ENCODE measurements at regions not wholly inside any gene's neighbourhood (a gene's known extent, or its start where the extent isn't known, plus 50 kb on each side); places are given as distances from the start of the nearest gene placed in this dataset.

DNA sequence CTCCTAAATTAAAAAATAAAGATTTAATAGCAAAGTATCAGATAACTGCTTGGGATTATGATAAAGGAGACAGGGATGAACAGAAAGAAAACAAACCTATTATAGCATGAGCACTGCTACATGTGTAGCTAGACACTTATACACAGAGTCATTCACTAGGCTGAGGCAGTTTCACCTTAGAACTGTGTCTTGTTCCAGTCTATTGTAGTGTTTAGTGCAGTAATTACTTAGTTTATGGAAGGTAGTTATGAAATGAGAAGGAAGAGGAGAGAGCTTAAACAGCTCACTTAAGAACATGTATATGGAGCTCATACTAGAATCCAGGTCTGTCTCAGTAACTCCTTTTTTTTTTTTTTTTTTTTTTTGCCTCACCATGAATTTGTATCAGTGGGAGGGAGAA lies 441.4 kb downstream of the PDCD6IP start:
- Histone ChIP-seq H3K4me3 (ENCODE audit: control insufficient read depth in 1 of 2, extremely low read depth in 1 of 2, low read length in 1 of 2) (no peak overlapping the region), H3K27me3 (replicated peaks in 1 of 2; ENCODE audit: control insufficient read depth in 2 of 2, extremely low read depth in 1 of 2, insufficient read depth in 2 of 2, low read length in 1 of 2) (peaks cover 0 to 5% of the 10 kb centered on the region in 2 experiments), H3K9me3 (no peaks in the 10 kb centered on the region), H3K27ac (ENCODE audit: low read length) (no peak overlapping the region), H3K4me1 (ENCODE audit: control insufficient read depth in 1 of 2, extremely low read depth in 1 of 2, insufficient read depth in 2 of 2, low read length in 2 of 2) (no peaks in the 10 kb centered on the region), H3K36me3 (ENCODE audit: control insufficient read depth in 2 of 2, extremely low read depth in 1 of 2, insufficient read depth in 1 of 2, low read length in 1 of 2) (no peaks in the 10 kb centered on the region)
- ChIA-PET CTCF (no interaction called here), POLR2A (no interaction called here)
- Mint-ChIP-seq H3K9me3 (no peaks in the 10 kb centered on the region), H3K4me3 (no peak overlapping the region), H3K36me3 (no peaks in the 10 kb centered on the region), H3K4me1 (no peaks in the 10 kb centered on the region), H3K27ac (no peak overlapping the region), H3K27me3 (peaks cover 0 to 3% of the 10 kb centered on the region in 2 donors)
- no peak for DNase-seq
- ATAC-seq (replicated peaks in 1 of 4) = no peak

DNA sequence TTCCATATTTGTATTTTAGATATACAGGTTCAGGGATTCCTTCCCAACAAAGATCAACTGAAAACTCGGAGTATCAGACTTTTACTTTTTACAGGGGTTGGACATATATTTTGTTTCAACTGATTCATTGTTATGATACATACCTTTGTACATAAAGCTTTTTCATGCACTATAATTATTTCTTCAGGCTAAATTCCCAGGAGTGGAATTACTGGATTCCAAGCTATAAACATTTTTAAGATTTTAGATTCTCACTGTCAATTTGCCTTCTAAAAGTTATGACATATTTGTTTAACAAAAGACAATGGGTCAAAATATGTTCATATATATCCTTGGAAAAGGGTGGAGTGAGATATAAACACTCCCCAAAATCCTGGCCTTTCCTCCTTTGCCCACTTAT lies 449.0 kb downstream of the PDCD6IP start:
- POLR2A ChIA-PET = no interaction called here
- H3K4me3 Mint-ChIP-seq = no peak overlapping the region
- peaks cover 0 to 6% (median 3%) of the 10 kb centered on the region in 3 donors for H3K9me3 Mint-ChIP-seq

DNA sequence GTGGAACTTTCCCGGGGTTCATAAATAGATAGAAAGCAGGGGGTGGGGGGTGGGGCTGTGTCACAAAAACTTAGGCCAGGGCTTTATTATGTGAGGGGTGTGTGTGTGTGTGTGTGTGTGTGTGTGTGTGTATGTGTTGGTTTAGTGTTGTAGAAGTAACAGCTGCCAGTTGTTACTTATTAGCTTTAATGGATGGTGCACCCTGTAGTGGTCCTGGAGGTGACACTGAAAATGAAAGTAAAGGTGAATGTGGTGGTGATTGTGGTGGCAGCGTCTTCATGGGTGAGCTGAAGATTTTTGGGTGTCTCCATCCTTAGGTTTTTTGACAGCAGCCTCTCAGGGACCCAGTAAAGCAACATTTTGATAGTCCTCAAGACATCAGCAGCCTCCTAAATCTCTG lies 449.9 kb downstream of the PDCD6IP start:
- Mint-ChIP-seq H3K9me3 (peaks cover 0 to 6% (median 3%) of the 10 kb centered on the region in 3 donors), H3K4me1 (peaks cover 5 to 17% (median 12%) of the 10 kb centered on the region in 3 donors), H3K27ac (no peak overlapping the region), H3K36me3 (no peaks in the 10 kb centered on the region), H3K4me3 (peak overlapping the region in 1 of 3 donors; percentile 13), H3K27me3 (no peaks in the 10 kb centered on the region)
- no peak overlapping the region for H3K27ac ChIP-seq (ENCODE audit: low read length)
- no peaks in the 10 kb centered on the region for H3K27me3 ChIP-seq (replicated peaks in 1 of 2; ENCODE audit: control insufficient read depth in 2 of 2, extremely low read depth in 1 of 2, insufficient read depth in 2 of 2, low read length in 1 of 2)
- ChIA-PET POLR2A (interaction anchor here in 1 of 2 donors (0.5 kb wide), 1 partner anchor 1411 kb away, joined by 3 read pairs; no protein-coding TSS in a partner anchor), CTCF (no interaction called here)
- no CpG with 5 or more reads among the region's 2 CpGs for WGBS (ENCODE audit: insufficient coverage)
- no peaks in the 10 kb centered on the region for H3K36me3 ChIP-seq (ENCODE audit: control insufficient read depth in 2 of 2, extremely low read depth in 1 of 2, insufficient read depth in 1 of 2, low read length in 1 of 2)
- no peaks in the 10 kb centered on the region for H3K4me1 ChIP-seq (ENCODE audit: control insufficient read depth in 1 of 2, extremely low read depth in 1 of 2, insufficient read depth in 2 of 2, low read length in 2 of 2)
- DNase-seq (peak in 1 of 35 experiments; percentile 4), ATAC-seq (replicated peaks in 1 of 4) (no peak)
- H3K4me3 ChIP-seq (ENCODE audit: control insufficient read depth in 1 of 2, extremely low read depth in 1 of 2, low read length in 1 of 2) = no peak overlapping the region
- H3K9me3 ChIP-seq = no peaks in the 10 kb centered on the region

More for the DNA sequence above, 449.0 kb downstream of the PDCD6IP start:
- H3K4me1 Mint-ChIP-seq = peaks cover 5 to 17% (median 12%) of the 10 kb centered on the region in 3 donors
- no peaks in the 10 kb centered on the region for H3K36me3 Mint-ChIP-seq
- Histone ChIP-seq H3K36me3 (ENCODE audit: control insufficient read depth in 2 of 2, extremely low read depth in 1 of 2, insufficient read depth in 1 of 2, low read length in 1 of 2) (no peaks in the 10 kb centered on the region), H3K9me3 (no peaks in the 10 kb centered on the region), H3K27me3 (replicated peaks in 1 of 2; ENCODE audit: control insufficient read depth in 2 of 2, extremely low read depth in 1 of 2, insufficient read depth in 2 of 2, low read length in 1 of 2) (no peaks in the 10 kb centered on the region), H3K27ac (ENCODE audit: low read length) (no peak overlapping the region), H3K4me1 (ENCODE audit: control insufficient read depth in 1 of 2, extremely low read depth in 1 of 2, insufficient read depth in 2 of 2, low read length in 2 of 2) (no peaks in the 10 kb centered on the region), H3K4me3 (ENCODE audit: control insufficient read depth in 1 of 2, extremely low read depth in 1 of 2, low read length in 1 of 2) (no peak overlapping the region)
- CTCF ChIA-PET = no interaction called here
- no peaks in the 10 kb centered on the region for H3K27me3 Mint-ChIP-seq
- ATAC-seq (replicated peaks in 1 of 4) (no peak), DNase-seq (no peak)
- H3K27ac Mint-ChIP-seq = no peak overlapping the region
- WGBS (ENCODE audit: insufficient coverage) = no CpG with 5 or more reads among the region's 1 CpG

DNA sequence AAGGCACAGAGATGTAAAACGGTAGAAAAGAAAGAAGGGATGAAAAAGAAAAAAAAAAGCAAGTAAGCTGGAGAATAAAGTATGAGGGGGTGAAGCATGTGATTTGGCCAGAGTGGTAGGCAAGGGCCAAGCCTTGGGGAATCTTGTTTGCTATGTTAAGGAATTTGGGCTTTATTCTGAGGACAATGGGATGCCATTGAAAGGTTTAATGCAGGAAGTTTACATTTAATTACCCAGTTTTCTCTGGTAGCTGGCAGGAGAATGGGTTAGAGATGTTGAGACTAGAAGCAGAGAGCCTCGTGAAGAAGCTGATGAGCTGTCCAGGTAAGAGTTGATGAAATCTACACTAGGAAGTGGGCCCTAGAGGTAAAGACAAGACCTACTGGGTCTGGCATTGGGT lies 455.9 kb downstream of the PDCD6IP start:
- CTCF ChIA-PET = interaction anchor here in 1 of 2 donors (0.7 kb wide), 1 partner anchor 994 kb away, joined by 4 read pairs; no protein-coding TSS in a partner anchor
- 82% methylated on average over 2 of the region's 2 CpGs for WGBS (ENCODE audit: insufficient coverage)

DNA sequence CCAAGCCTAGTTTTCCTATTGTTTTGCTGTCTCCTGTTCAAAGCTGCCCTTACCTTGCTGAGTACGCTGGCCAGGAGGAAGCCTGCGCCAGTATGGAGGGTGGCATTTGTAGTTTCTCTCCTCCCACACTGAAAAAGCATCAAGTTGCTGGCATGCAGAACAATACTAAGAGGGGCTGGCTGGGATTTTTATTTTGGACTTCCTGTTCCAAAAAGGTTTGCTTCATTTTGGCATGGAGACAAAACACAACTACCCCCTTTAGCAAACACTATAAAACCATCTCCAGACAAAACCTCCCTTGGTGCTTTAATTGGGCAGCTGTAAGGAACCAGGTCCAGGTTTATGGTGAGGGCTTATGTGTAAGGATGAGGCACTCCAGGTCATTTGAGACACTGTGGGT lies 457.6 kb downstream of the PDCD6IP start:
- H3K4me1 Mint-ChIP-seq = no peaks in the 10 kb centered on the region
- ChIA-PET CTCF (interaction anchor here in 1 of 2 donors (0.6 kb wide), 1 partner anchor 428 kb away, joined by 3 read pairs; no protein-coding TSS in a partner anchor), POLR2A (no interaction called here)
- ATAC-seq (replicated peaks in 1 of 4) (no peak), DNase-seq (no peak)
- H3K36me3 Mint-ChIP-seq = no peaks in the 10 kb centered on the region
- H3K27ac Mint-ChIP-seq = no peak overlapping the region
- Histone ChIP-seq H3K4me1 (ENCODE audit: control insufficient read depth in 1 of 2, extremely low read depth in 1 of 2, insufficient read depth in 2 of 2, low read length in 2 of 2) (no peaks in the 10 kb centered on the region), H3K27ac (ENCODE audit: low read length) (no peak overlapping the region), H3K9me3 (no peaks in the 10 kb centered on the region), H3K27me3 (replicated peaks in 1 of 2; ENCODE audit: control insufficient read depth in 2 of 2, extremely low read depth in 1 of 2, insufficient read depth in 2 of 2, low read length in 1 of 2) (no peaks in the 10 kb centered on the region), H3K36me3 (ENCODE audit: control insufficient read depth in 2 of 2, extremely low read depth in 1 of 2, insufficient read depth in 1 of 2, low read length in 1 of 2) (no peaks in the 10 kb centered on the region), H3K4me3 (ENCODE audit: control insufficient read depth in 1 of 2, extremely low read depth in 1 of 2, low read length in 1 of 2) (no peak overlapping the region)
- H3K27me3 Mint-ChIP-seq = peaks cover 0 to 5% of the 10 kb centered on the region in 2 donors
- no peaks in the 10 kb centered on the region for H3K9me3 Mint-ChIP-seq
- no peak overlapping the region for H3K4me3 Mint-ChIP-seq
- WGBS (ENCODE audit: insufficient coverage) = no CpG with 5 or more reads among the region's 2 CpGs

More for the DNA sequence above, 455.9 kb downstream of the PDCD6IP start:
- DNase-seq = no peak
- Mint-ChIP-seq H3K36me3 (no peaks in the 10 kb centered on the region), H3K4me3 (no peak overlapping the region), H3K27ac (no peak overlapping the region), H3K4me1 (peaks cover 0 to 2% (median 2%) of the 10 kb centered on the region in 3 donors), H3K27me3 (peaks cover 0 to 5% of the 10 kb centered on the region in 2 donors), H3K9me3 (no peaks in the 10 kb centered on the region)
- no peaks in the 10 kb centered on the region for H3K36me3 ChIP-seq (ENCODE audit: control insufficient read depth in 2 of 2, extremely low read depth in 1 of 2, insufficient read depth in 1 of 2, low read length in 1 of 2)
- ATAC-seq (replicated peaks in 1 of 4) = no peak
- H3K9me3 ChIP-seq = no peaks in the 10 kb centered on the region
- H3K27ac ChIP-seq (ENCODE audit: low read length) = no peak overlapping the region
- POLR2A ChIA-PET = no interaction called here
- no peaks in the 10 kb centered on the region for H3K27me3 ChIP-seq (replicated peaks in 1 of 2; ENCODE audit: control insufficient read depth in 2 of 2, extremely low read depth in 1 of 2, insufficient read depth in 2 of 2, low read length in 1 of 2)
- no peak overlapping the region for H3K4me3 ChIP-seq (ENCODE audit: control insufficient read depth in 1 of 2, extremely low read depth in 1 of 2, low read length in 1 of 2)
- no peaks in the 10 kb centered on the region for H3K4me1 ChIP-seq (ENCODE audit: control insufficient read depth in 1 of 2, extremely low read depth in 1 of 2, insufficient read depth in 2 of 2, low read length in 2 of 2)

DNA sequence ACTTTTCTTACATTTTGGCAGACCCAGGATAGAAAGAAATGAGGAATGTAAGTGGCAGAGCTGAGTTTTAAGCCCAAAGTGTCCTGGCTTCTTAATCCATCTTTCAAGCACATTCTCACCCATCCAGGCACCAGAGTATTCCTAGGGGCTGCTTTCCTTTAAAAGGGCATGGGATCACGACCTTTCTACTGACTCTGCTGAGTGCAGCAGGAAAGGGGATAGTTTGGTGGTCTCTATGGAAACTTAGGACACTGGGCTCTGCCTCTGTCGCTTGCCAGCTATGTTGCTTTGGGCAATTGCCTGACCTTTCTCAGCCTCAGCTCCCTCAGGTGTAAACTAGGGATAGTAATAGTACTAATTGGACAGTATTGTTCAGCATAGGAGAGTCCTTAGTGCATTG lies 458.4 kb downstream of the PDCD6IP start:
- DNase-seq = no peak
- 40% methylated on average over 1 of the region's 2 CpGs for WGBS (ENCODE audit: insufficient coverage)
- ATAC-seq (replicated peaks in 1 of 4) = no peak
- no peak overlapping the region for H3K27ac ChIP-seq (ENCODE audit: low read length)
- H3K9me3 ChIP-seq = no peaks in the 10 kb centered on the region
- no peaks in the 10 kb centered on the region for H3K4me1 ChIP-seq (ENCODE audit: control insufficient read depth in 1 of 2, extremely low read depth in 1 of 2, insufficient read depth in 2 of 2, low read length in 2 of 2)
- H3K27me3 ChIP-seq (replicated peaks in 1 of 2; ENCODE audit: control insufficient read depth in 2 of 2, extremely low read depth in 1 of 2, insufficient read depth in 2 of 2, low read length in 1 of 2) = no peaks in the 10 kb centered on the region
- POLR2A ChIA-PET = interaction anchor here in 1 of 2 donors (0.6 kb wide), 1 partner anchor 376 kb away, joined by 5 read pairs; no protein-coding TSS in a partner anchor
- Mint-ChIP-seq H3K9me3 (no peaks in the 10 kb centered on the region), H3K36me3 (no peaks in the 10 kb centered on the region), H3K27ac (no peak overlapping the region), H3K27me3 (peaks cover 0 to 5% of the 10 kb centered on the region in 2 donors), H3K4me3 (no peak overlapping the region), H3K4me1 (no peaks in the 10 kb centered on the region)
- H3K36me3 ChIP-seq (ENCODE audit: control insufficient read depth in 2 of 2, extremely low read depth in 1 of 2, insufficient read depth in 1 of 2, low read length in 1 of 2) = no peaks in the 10 kb centered on the region
- no peak overlapping the region for H3K4me3 ChIP-seq (ENCODE audit: control insufficient read depth in 1 of 2, extremely low read depth in 1 of 2, low read length in 1 of 2)
- CTCF ChIA-PET = no interaction called here
